SK-N-SH treated with all-trans-retinoic acid at 6 μM for 48 hours (cell line): ENCODE measurements at regions not wholly inside any gene's neighbourhood (a gene's known extent, or its start where the extent isn't known, plus 50 kb on each side); places are given as distances from the start of the nearest gene placed in this dataset.

Experiments
- ARNTL ChIP-seq: fragments of 450-650 bp; formaldehyde crosslinking; IDR thresholded peaks from 2 replicates; pipeline ENCODE4 v1.5.0; 2020; ENCODE audit warnings: low read depth, mild to moderate bottlenecking, moderate library complexity, borderline replicate concordance
- BACH2 ChIP-seq: fragments of 250-450 bp; sonication (Bioruptor Pico); IDR thresholded peaks from 2 replicates; pipeline ENCODE4 v1.9.0; 2021; ENCODE audit warnings: mild to moderate bottlenecking, borderline replicate concordance
- ESRRG ChIP-seq: fragments of 250-450 bp; sonication (Bioruptor Pico); IDR thresholded peaks from 2 replicates; pipeline ENCODE4 v1.6.1; 2021; ENCODE audit warnings: mild to moderate bottlenecking
- GLIS3 ChIP-seq: fragments of 250-450 bp; sonication (Bioruptor Pico); IDR thresholded peaks from 2 replicates; pipeline ENCODE4 v1.5.0; 2020; ENCODE audit warnings: mild to moderate bottlenecking, moderate library complexity
- ISL1 ChIP-seq: fragments of 250-450 bp; sonication (Bioruptor Pico); IDR thresholded peaks from 2 replicates; pipeline ENCODE4 v2.1.2; 2022; ENCODE audit warnings: mild to moderate bottlenecking, moderate library complexity
- RARB ChIP-seq: fragments of 250-450 bp; sonication (Bioruptor Pico); IDR thresholded peaks from 2 replicates; pipeline ENCODE4 v1.8.0; 2021; ENCODE audit warnings: mild to moderate bottlenecking, moderate library complexity
- TCF4 ChIP-seq: fragments of 250-450 bp; sonication (Bioruptor Pico); IDR thresholded peaks from 2 replicates; pipeline ENCODE4 v1.8.0; 2021; ENCODE audit warnings: mild to moderate bottlenecking, moderate library complexity, borderline replicate concordance
- ZC3H10 ChIP-seq: fragments of 250-450 bp; sonication (Bioruptor Pico); IDR thresholded peaks from 2 replicates; pipeline ENCODE4 v1.5.1; 2021; ENCODE audit warnings: mild to moderate bottlenecking, moderate library complexity
- ZFP3 ChIP-seq: fragments of 250-450 bp; sonication (Bioruptor Pico); IDR thresholded peaks from 2 replicates; pipeline ENCODE4 v1.5.0; 2020; ENCODE audit warnings: mild to moderate bottlenecking, moderate library complexity
- ZFP30 ChIP-seq: fragments of 450-650 bp; formaldehyde crosslinking; IDR thresholded peaks from 2 replicates; pipeline ENCODE4 v1.5.0; 2022; ENCODE audit warnings: mild to moderate bottlenecking, moderate library complexity
- TF ChIP-seq, protein P1 (sequence below): fragments of 250-450 bp; sonication (Bioruptor Pico); IDR thresholded peaks from 2 replicates; pipeline ENCODE4 v1.8.0; 2020; ENCODE audit warnings: mild to moderate bottlenecking, moderate library complexity, borderline replicate concordance

DNA sequence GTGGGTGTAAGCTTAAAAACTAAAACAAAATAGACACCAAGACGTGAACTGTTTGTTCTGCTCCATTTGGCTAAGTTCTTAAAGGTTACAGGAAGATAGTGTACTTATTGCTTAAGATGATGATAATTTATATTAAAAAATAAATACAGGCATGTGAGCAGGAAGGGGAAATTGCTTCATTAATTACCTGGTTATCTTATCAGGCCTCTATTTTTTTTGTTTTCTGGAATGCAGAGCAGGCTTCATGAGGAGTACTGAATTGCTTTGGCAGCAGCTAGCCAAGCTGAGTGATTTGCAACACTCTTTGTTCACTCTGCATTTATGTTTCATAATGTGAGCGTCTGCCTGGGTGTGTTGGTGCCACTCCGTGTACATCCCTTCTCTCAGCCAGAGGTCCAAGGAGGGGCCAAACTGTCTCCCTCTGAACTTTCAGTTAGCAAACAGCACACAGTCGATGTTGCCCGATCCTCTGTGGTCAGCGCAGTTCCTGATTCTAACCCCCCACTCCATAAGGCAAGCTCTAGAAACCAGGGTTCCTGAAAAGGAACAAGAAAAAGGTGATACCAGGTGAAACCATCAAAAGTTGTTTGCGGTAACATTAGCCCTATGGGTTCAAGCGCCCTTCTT, 348.2 kb downstream of the SPRY1 start:
- TF ChIP-seq ZFP3 (CRISPR knock-in tag): 0 out of 2 replicates have a peak, but pooled peaks have one; percentile 16
- no peak for TF ChIP-seq ZC3H10
- TF ChIP-seq ISL1: peak; percentile 93
- TF ChIP-seq RARB: no peak
- 0 out of 2 replicates have a peak, but pooled peaks have one; percentile 17 for TF ChIP-seq TCF4 (CRISPR knock-in tag)
- no peak for TF ChIP-seq ESRRG
- TF ChIP-seq, protein P1, sequence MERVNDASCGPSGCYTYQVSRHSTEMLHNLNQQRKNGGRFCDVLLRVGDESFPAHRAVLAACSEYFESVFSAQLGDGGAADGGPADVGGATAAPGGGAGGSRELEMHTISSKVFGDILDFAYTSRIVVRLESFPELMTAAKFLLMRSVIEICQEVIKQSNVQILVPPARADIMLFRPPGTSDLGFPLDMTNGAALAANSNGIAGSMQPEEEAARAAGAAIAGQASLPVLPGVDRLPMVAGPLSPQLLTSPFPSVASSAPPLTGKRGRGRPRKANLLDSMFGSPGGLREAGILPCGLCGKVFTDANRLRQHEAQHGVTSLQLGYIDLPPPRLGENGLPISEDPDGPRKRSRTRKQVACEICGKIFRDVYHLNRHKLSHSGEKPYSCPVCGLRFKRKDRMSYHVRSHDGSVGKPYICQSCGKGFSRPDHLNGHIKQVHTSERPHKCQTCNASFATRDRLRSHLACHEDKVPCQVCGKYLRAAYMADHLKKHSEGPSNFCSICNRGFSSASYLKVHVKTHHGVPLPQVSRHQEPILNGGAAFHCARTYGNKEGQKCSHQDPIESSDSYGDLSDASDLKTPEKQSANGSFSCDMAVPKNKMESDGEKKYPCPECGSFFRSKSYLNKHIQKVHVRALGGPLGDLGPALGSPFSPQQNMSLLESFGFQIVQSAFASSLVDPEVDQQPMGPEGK: no peak
- TF ChIP-seq GLIS3 (CRISPR knock-in tag): no peak
- no peak for TF ChIP-seq BACH2 (CRISPR knock-in tag)
- no peak for TF ChIP-seq ZFP30
- no peak for TF ChIP-seq ARNTL
